ENCODE measurements at regions not wholly inside any gene's neighbourhood (a gene's known extent, or its start where the extent isn't known, plus 50 kb on each side); places are given as distances from the start of the nearest gene placed in this dataset.

DNA sequence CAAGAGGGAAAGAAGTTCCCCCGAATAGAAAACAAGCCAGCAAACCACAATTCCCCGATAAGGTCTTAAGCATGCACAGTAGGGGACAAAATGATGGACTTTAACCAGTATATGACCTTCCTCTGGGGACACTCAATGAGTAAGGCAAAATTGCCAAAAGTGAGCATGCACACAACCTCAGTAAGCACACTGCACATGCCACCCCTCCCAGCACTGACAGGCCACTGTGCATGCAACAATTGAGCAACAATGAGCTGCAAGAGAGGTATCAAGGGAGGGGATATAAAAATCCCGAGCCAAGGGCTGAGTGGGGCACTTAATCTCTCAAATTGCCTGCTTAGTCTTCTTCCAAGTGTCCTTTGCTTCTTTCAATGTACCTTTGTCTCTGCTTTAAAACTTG lies 935.8 kb upstream of the SLC39A10 start:
- Histone ChIP-seq H3K36me3 (ENCODE audit: control insufficient read depth in 2 of 2, insufficient read depth in 2 of 2, low read length in 1 of 2) (no peaks in the 10 kb centered on the region), H3K4me3 (ENCODE audit: low read length in 2 of 2) (no peak overlapping the region), H3K9me3 (ENCODE audit: control insufficient read depth in 2 of 2, insufficient read depth in 1 of 2, low read length in 1 of 2) (no peaks in the 10 kb centered on the region), H3K27me3 (ENCODE audit: control insufficient read depth in 2 of 2, insufficient read depth in 1 of 2, low read length in 1 of 2) (no peaks in the 10 kb centered on the region), H3K27ac (ENCODE audit: low read depth in 1 of 2, low read length in 1 of 2) (no peak overlapping the region), H3K4me1 (ENCODE audit: control insufficient read depth in 2 of 2, insufficient read depth in 2 of 2, low read length in 2 of 2) (no peaks in the 10 kb centered on the region)
- DNase-seq (ENCODE audit: low read depth in 6 of 9, low spot score in 9 of 9) = no peak
- WGBS = 89% methylated on average over 3 of the region's 3 CpGs

DNA sequence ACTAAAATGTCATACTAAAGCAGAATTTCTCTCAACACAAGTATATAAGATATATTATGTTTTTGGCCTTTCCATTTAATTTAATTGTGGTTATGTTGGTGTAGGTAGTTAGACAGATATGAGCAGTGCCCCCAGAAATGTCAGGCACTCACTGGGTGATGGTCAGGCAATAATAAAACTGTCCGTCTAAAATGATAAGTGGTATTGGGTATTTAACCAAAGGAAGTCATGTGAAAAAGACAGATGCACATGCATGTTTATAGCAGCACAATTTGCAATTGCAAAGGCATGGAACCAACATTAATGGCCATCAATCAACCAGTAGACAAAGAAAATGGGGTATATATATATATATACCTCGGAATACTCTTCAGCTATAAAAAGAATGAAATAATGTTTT lies 936.6 kb upstream of the SLC39A10 start:
- H3K36me3 ChIP-seq (ENCODE audit: control insufficient read depth in 2 of 2, insufficient read depth in 2 of 2, low read length in 1 of 2) = no peaks in the 10 kb centered on the region
- no peak overlapping the region for H3K27ac ChIP-seq (ENCODE audit: low read depth in 1 of 2, low read length in 1 of 2)
- no peak overlapping the region for H3K4me3 ChIP-seq (ENCODE audit: low read length in 2 of 2)
- WGBS = 93% methylated on average over 2 of the region's 2 CpGs
- DNase-seq (ENCODE audit: low read depth in 6 of 9, low spot score in 9 of 9) = no peak
- no peaks in the 10 kb centered on the region for H3K9me3 ChIP-seq (ENCODE audit: control insufficient read depth in 2 of 2, insufficient read depth in 1 of 2, low read length in 1 of 2)
- H3K4me1 ChIP-seq (ENCODE audit: control insufficient read depth in 2 of 2, insufficient read depth in 2 of 2, low read length in 2 of 2) = no peaks in the 10 kb centered on the region
- no peaks in the 10 kb centered on the region for H3K27me3 ChIP-seq (ENCODE audit: control insufficient read depth in 2 of 2, insufficient read depth in 1 of 2, low read length in 1 of 2)

DNA sequence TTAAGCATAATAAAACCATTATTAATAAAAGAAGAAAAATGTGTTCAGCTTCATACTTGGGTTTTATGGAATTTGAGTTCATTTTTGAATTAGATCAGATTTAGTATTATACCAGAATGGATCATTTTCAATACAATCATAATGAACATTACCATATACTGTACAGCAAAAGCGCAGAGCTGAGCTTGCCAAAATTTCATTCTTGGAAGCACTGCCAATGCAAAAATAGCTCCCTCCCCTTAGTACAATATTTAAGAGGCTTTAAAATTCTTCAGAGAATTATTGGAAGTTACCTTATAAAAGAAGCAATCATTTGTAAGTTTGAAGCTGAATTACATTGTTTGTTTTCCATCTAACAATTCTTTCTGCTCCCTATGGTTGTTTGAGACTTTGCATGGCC lies 938.1 kb upstream of the SLC39A10 start:
- Histone ChIP-seq H3K4me3 (ENCODE audit: low read length in 2 of 2) (no peak overlapping the region), H3K36me3 (ENCODE audit: control insufficient read depth in 2 of 2, insufficient read depth in 2 of 2, low read length in 1 of 2) (no peaks in the 10 kb centered on the region), H3K4me1 (ENCODE audit: control insufficient read depth in 2 of 2, insufficient read depth in 2 of 2, low read length in 2 of 2) (no peaks in the 10 kb centered on the region), H3K9me3 (ENCODE audit: control insufficient read depth in 2 of 2, insufficient read depth in 1 of 2, low read length in 1 of 2) (no peaks in the 10 kb centered on the region), H3K27me3 (ENCODE audit: control insufficient read depth in 2 of 2, insufficient read depth in 1 of 2, low read length in 1 of 2) (no peaks in the 10 kb centered on the region), H3K27ac (ENCODE audit: low read depth in 1 of 2, low read length in 1 of 2) (no peak overlapping the region)
- 100% methylated on average over 1 of the region's 1 CpG for WGBS
- DNase-seq (ENCODE audit: low read depth in 6 of 9, low spot score in 9 of 9) = no peak

DNA sequence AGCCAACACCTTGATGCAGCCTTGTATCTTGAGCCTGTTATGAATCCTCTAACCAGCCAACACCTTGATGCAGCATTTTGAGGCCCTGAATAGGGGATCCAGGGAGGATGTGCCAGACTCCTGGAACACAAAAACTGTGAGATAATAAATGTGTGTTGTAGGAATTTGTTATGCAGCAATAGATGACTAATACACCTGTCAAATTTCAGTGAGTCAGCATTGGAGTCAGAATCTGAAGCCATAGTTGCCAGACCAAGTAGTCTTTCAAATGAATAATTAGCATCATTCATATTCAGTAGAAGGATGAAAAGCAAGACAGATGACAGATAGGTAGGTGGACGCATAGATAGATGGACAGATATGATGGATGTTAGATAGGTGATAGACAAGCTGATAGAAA lies 942.5 kb upstream of the SLC39A10 start:
- no peaks in the 10 kb centered on the region for H3K27me3 ChIP-seq (ENCODE audit: control insufficient read depth in 2 of 2, insufficient read depth in 1 of 2, low read length in 1 of 2)
- no peak overlapping the region for H3K27ac ChIP-seq (ENCODE audit: low read depth in 1 of 2, low read length in 1 of 2)
- H3K9me3 ChIP-seq (ENCODE audit: control insufficient read depth in 2 of 2, insufficient read depth in 1 of 2, low read length in 1 of 2) = no peaks in the 10 kb centered on the region
- 96% methylated on average over 1 of the region's 1 CpG for WGBS
- H3K4me1 ChIP-seq (ENCODE audit: control insufficient read depth in 2 of 2, insufficient read depth in 2 of 2, low read length in 2 of 2) = no peaks in the 10 kb centered on the region
- H3K4me3 ChIP-seq (ENCODE audit: low read length in 2 of 2) = no peak overlapping the region
- no peak for DNase-seq (ENCODE audit: low read depth in 6 of 9, low spot score in 9 of 9)
- H3K36me3 ChIP-seq (ENCODE audit: control insufficient read depth in 2 of 2, insufficient read depth in 2 of 2, low read length in 1 of 2) = no peaks in the 10 kb centered on the region

DNA sequence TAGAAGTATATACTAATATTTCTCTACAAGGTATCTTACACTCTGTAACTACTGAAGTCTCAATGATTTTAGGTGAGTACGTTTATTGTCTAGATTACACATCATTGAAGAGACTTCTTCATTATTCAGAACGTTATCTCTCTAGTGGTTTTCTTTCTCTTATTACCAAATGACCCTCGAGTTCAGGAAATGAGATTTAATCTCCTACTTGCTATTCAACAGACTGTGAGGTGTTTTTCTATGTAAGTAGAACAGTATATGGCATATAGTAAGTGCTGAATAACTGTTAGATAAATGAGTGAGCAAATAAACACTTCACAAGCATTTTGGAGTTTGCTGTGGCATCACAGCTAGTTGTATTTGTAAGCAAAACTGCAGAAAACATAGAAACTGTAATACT lies 947.2 kb upstream of the SLC39A10 start:
- 37% methylated on average over 3 of the region's 3 CpGs for WGBS
- no peaks in the 10 kb centered on the region for H3K9me3 ChIP-seq (ENCODE audit: control insufficient read depth in 2 of 2, insufficient read depth in 1 of 2, low read length in 1 of 2)
- H3K27ac ChIP-seq (ENCODE audit: low read depth in 1 of 2, low read length in 1 of 2) = no peak overlapping the region
- no peak overlapping the region for H3K4me3 ChIP-seq (ENCODE audit: low read length in 2 of 2)
- H3K27me3 ChIP-seq (ENCODE audit: control insufficient read depth in 2 of 2, insufficient read depth in 1 of 2, low read length in 1 of 2) = no peaks in the 10 kb centered on the region
- no peaks in the 10 kb centered on the region for H3K36me3 ChIP-seq (ENCODE audit: control insufficient read depth in 2 of 2, insufficient read depth in 2 of 2, low read length in 1 of 2)
- no peak for DNase-seq (ENCODE audit: low read depth in 6 of 9, low spot score in 9 of 9)
- no peaks in the 10 kb centered on the region for H3K4me1 ChIP-seq (ENCODE audit: control insufficient read depth in 2 of 2, insufficient read depth in 2 of 2, low read length in 2 of 2)

DNA sequence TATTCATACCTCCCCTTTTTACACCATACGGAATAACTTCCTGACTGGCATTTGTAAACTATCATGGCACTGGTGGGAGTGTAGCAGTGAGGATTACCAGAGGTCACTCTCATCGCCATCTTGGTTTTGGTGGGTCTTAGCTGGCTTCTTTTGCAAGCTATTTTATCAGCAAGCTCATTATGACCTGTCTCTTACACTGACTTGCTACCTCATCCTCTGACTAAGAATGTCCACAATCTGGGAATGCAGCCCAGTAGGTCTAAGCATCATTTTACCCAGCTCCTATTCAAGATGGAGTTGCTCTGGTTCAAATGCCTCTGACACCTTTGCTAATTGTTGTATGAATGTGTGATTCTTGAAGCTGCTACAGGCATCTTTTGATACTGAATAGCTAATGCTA lies 950.8 kb upstream of the SLC39A10 start:
- H3K9me3 ChIP-seq (ENCODE audit: control insufficient read depth in 2 of 2, insufficient read depth in 1 of 2, low read length in 1 of 2) = no peaks in the 10 kb centered on the region
- H3K27me3 ChIP-seq (ENCODE audit: control insufficient read depth in 2 of 2, insufficient read depth in 1 of 2, low read length in 1 of 2) = no peaks in the 10 kb centered on the region
- no peak for DNase-seq (ENCODE audit: low read depth in 6 of 9, low spot score in 9 of 9)
- 95% methylated on average over 2 of the region's 2 CpGs for WGBS
- no peak overlapping the region for H3K27ac ChIP-seq (ENCODE audit: low read depth in 1 of 2, low read length in 1 of 2)
- no peaks in the 10 kb centered on the region for H3K36me3 ChIP-seq (ENCODE audit: control insufficient read depth in 2 of 2, insufficient read depth in 2 of 2, low read length in 1 of 2)
- H3K4me3 ChIP-seq (ENCODE audit: low read length in 2 of 2) = no peak overlapping the region
- H3K4me1 ChIP-seq (ENCODE audit: control insufficient read depth in 2 of 2, insufficient read depth in 2 of 2, low read length in 2 of 2) = no peaks in the 10 kb centered on the region

DNA sequence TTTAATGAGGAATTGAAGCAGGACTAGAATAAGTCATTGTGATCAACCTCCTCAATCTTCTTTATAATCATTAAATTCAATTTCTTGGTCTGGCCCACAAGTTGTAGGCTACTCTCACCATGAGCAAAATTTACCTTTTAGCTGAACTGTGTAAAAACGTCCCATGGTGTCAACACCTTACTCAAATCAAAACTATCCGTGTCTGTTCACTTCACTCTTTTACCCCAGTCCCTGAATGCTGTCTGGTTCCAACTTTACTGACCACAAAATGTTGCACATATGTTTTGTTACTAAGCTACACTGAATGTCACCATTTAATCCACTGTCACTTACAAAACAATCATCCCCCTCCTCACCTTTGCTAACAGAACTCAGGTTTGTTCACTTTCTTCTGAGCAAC lies 951.6 kb upstream of the SLC39A10 start:
- no peaks in the 10 kb centered on the region for H3K36me3 ChIP-seq (ENCODE audit: control insufficient read depth in 2 of 2, insufficient read depth in 2 of 2, low read length in 1 of 2)
- H3K9me3 ChIP-seq (ENCODE audit: control insufficient read depth in 2 of 2, insufficient read depth in 1 of 2, low read length in 1 of 2) = no peaks in the 10 kb centered on the region
- H3K27ac ChIP-seq (ENCODE audit: low read depth in 1 of 2, low read length in 1 of 2) = no peak overlapping the region
- no peaks in the 10 kb centered on the region for H3K4me1 ChIP-seq (ENCODE audit: control insufficient read depth in 2 of 2, insufficient read depth in 2 of 2, low read length in 2 of 2)
- no peak overlapping the region for H3K4me3 ChIP-seq (ENCODE audit: low read length in 2 of 2)
- WGBS = 94% methylated on average over 2 of the region's 2 CpGs
- H3K27me3 ChIP-seq (ENCODE audit: control insufficient read depth in 2 of 2, insufficient read depth in 1 of 2, low read length in 1 of 2) = no peaks in the 10 kb centered on the region
- no peak for DNase-seq (ENCODE audit: low read depth in 6 of 9, low spot score in 9 of 9)

DNA sequence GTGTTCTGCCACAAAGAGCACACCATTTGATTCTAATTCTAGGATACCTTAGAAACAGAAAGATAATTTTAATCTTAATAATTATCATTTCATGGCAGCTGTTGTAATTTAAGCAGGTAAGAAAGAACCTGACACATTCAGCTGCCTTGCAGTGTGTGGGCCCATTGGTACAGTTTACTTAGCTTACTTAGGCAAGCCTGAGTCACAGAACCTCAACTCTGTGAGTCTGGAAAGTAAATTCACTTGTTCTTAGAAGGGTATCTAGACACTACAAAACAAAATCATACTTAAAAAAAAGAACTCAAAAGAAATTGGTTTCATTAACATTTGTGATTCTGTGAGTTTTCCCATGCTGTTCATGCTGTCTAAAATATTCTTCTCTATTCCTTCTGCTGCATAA lies 956.3 kb upstream of the SLC39A10 start:
- Histone ChIP-seq H3K27me3 (ENCODE audit: control insufficient read depth in 2 of 2, insufficient read depth in 1 of 2, low read length in 1 of 2) (no peaks in the 10 kb centered on the region), H3K4me1 (ENCODE audit: control insufficient read depth in 2 of 2, insufficient read depth in 2 of 2, low read length in 2 of 2) (no peaks in the 10 kb centered on the region), H3K9me3 (ENCODE audit: control insufficient read depth in 2 of 2, insufficient read depth in 1 of 2, low read length in 1 of 2) (no peaks in the 10 kb centered on the region), H3K27ac (ENCODE audit: low read depth in 1 of 2, low read length in 1 of 2) (no peak overlapping the region), H3K4me3 (ENCODE audit: low read length in 2 of 2) (no peak overlapping the region), H3K36me3 (ENCODE audit: control insufficient read depth in 2 of 2, insufficient read depth in 2 of 2, low read length in 1 of 2) (no peaks in the 10 kb centered on the region)
- DNase-seq (ENCODE audit: low read depth in 6 of 9, low spot score in 9 of 9) = no peak

DNA sequence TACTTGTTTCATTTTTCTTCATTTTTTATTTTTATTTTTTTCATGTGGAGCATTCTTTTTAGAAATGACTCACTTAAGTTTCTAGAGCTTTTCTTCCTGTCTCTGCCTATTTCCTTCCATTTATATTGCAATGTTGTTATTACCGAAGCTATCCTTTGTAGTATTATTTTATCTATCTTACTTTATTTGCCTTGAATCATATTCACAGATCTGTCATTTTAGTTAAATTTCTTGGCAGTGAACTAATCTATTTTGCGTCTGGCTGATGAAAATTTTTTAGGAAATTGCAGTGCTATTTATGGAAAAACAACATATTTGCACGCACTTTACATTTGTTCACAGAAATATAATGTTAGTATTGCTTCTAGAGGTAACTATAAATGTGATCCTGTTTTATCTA lies 956.9 kb upstream of the SLC39A10 start:
- no peak for DNase-seq (ENCODE audit: low read depth in 6 of 9, low spot score in 9 of 9)
- H3K27ac ChIP-seq (ENCODE audit: low read depth in 1 of 2, low read length in 1 of 2) = no peak overlapping the region
- no peak overlapping the region for H3K4me3 ChIP-seq (ENCODE audit: low read length in 2 of 2)
- H3K27me3 ChIP-seq (ENCODE audit: control insufficient read depth in 2 of 2, insufficient read depth in 1 of 2, low read length in 1 of 2) = no peaks in the 10 kb centered on the region
- WGBS = 94% methylated on average over 3 of the region's 3 CpGs
- H3K4me1 ChIP-seq (ENCODE audit: control insufficient read depth in 2 of 2, insufficient read depth in 2 of 2, low read length in 2 of 2) = no peaks in the 10 kb centered on the region
- no peaks in the 10 kb centered on the region for H3K9me3 ChIP-seq (ENCODE audit: control insufficient read depth in 2 of 2, insufficient read depth in 1 of 2, low read length in 1 of 2)
- H3K36me3 ChIP-seq (ENCODE audit: control insufficient read depth in 2 of 2, insufficient read depth in 2 of 2, low read length in 1 of 2) = no peaks in the 10 kb centered on the region

DNA sequence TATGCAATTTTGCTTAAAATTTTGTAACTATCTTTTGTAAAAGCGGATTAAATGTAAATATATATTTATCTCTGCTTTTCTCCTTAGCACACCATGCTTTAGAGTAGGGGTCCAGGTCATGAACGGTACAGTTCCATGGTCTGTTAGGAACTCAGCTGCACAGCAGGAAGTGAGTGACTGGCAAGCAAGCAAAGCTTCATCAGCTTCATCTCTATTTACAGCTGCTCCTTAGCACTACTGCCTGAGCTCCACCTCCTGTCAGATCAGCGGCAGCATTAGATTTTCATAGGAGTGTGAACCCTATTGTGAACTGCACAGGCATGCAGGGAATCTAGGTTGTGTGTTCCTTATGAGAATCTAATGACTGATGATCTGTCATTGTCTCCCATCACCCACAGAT lies 959.0 kb upstream of the SLC39A10 start:
- Histone ChIP-seq H3K9me3 (ENCODE audit: control insufficient read depth in 2 of 2, insufficient read depth in 1 of 2, low read length in 1 of 2) (no peaks in the 10 kb centered on the region), H3K36me3 (ENCODE audit: control insufficient read depth in 2 of 2, insufficient read depth in 2 of 2, low read length in 1 of 2) (no peaks in the 10 kb centered on the region)

More for the DNA sequence above, 959.0 kb upstream of the SLC39A10 start:
- DNase-seq (ENCODE audit: low read depth in 6 of 9, low spot score in 9 of 9) = no peak
- no peak overlapping the region for H3K27ac ChIP-seq (ENCODE audit: low read depth in 1 of 2, low read length in 1 of 2)
- H3K4me1 ChIP-seq (ENCODE audit: control insufficient read depth in 2 of 2, insufficient read depth in 2 of 2, low read length in 2 of 2) = no peaks in the 10 kb centered on the region
- 35% methylated on average over 3 of the region's 3 CpGs for WGBS
- no peak overlapping the region for H3K4me3 ChIP-seq (ENCODE audit: low read length in 2 of 2)
- no peaks in the 10 kb centered on the region for H3K27me3 ChIP-seq (ENCODE audit: control insufficient read depth in 2 of 2, insufficient read depth in 1 of 2, low read length in 1 of 2)

All from thymus (tissue), 11 donors.